HG03095 (cell line): ENCODE measurements at regions not wholly inside any gene's neighbourhood (a gene's known extent, or its start where the extent isn't known, plus 50 kb on each side); places are given as distances from the start of the nearest gene placed in this dataset.

ENCODE experiments used
- ATAC-seq: cut with Tn5 transposase; IDR thresholded peaks from one replicate; pipeline ENCODE4 v1.9.1; 2021; ENCODE audit warnings: moderate library complexity; ENCODE audit not compliant: unreplicated experiment

GRCh38 chr2:211129798-211130197, 573.4 kb downstream of the CPS1 start:
- no peak for ATAC-seq

- no peak for ATAC-seq
These were observed 575.6 kb downstream of the CPS1 start for GRCh38 chr2:211132046-211132445.

GRCh38 chr2:211132573-211132972, 576.2 kb downstream of the CPS1 start:
- ATAC-seq: no peak

- ATAC-seq: no peak
These were observed 577.4 kb downstream of the CPS1 start for GRCh38 chr2:211133766-211134165.

- no peak for ATAC-seq
These were observed 582.2 kb downstream of the CPS1 start for GRCh38 chr2:211138551-211138950.

- ATAC-seq: no peak
These were observed 585.2 kb downstream of the CPS1 start for GRCh38 chr2:211141646-211142045.

GRCh38 chr2:211144078-211144477, 587.7 kb downstream of the CPS1 start:
- ATAC-seq: no peak

- ATAC-seq: no peak
These were observed 588.7 kb downstream of the CPS1 start for GRCh38 chr2:211144974-211145665.

GRCh38 chr2:211149731-211150130, 593.3 kb downstream of the CPS1 start:
- no peak for ATAC-seq

- no peak for ATAC-seq
These were observed 600.8 kb downstream of the CPS1 start for GRCh38 chr2:211157211-211157610.

GRCh38 chr2:211157856-211158463, 601.6 kb downstream of the CPS1 start:
- peak; percentile 98 for ATAC-seq

- no peak for ATAC-seq
These were observed 603.6 kb downstream of the CPS1 start for GRCh38 chr2:211159972-211160371.

- ATAC-seq: no peak
These were observed 604.8 kb downstream of the CPS1 start for GRCh38 chr2:211161236-211161635.

- no peak for ATAC-seq
These were observed 606.5 kb downstream of the CPS1 start for GRCh38 chr2:211162911-211163310.

- ATAC-seq: no peak
These were observed 614.4 kb downstream of the CPS1 start for GRCh38 chr2:211170843-211171242.

- no peak for ATAC-seq
These were observed 617.6 kb downstream of the CPS1 start for GRCh38 chr2:211174021-211174420.

GRCh38 chr2:211174631-211175030, 618.2 kb downstream of the CPS1 start:
- ATAC-seq: no peak

GRCh38 chr2:211175956-211176355, 619.6 kb downstream of the CPS1 start:
- no peak for ATAC-seq

- ATAC-seq: no peak
These were observed 620.2 kb downstream of the CPS1 start for GRCh38 chr2:211176514-211177141.

GRCh38 chr2:211181626-211182025, 625.2 kb downstream of the CPS1 start:
- no peak for ATAC-seq

- ATAC-seq: no peak
These were observed 631.2 kb downstream of the CPS1 start for GRCh38 chr2:211187602-211188001.

- peak; percentile 89 for ATAC-seq
These were observed 647.6 kb downstream of the CPS1 start for GRCh38 chr2:211203986-211204385.
